K562 (cell line): ENCODE measurements at regions not wholly inside any gene's neighbourhood (a gene's known extent, or its start where the extent isn't known, plus 50 kb on each side); places are given as distances from the start of the nearest gene placed in this dataset.

Source experiments
- ATAC-seq: fragments of 200-7000 bp; cut with Tn5 transposase; 3 replicates; pipeline ENCODE4 v1.9.1; 2020; ENCODE audit warnings: moderate library complexity
- BruUV-seq: library from RNA; stranded (reverse); fragments of 400-500 nt; replicated peaks from 2 replicates; lab custom pipeline; 2021; lab: Mats Ljungman, UMichigan
- CTCF ChIA-PET: fragments of 300-600 bp; formaldehyde crosslinking; extraction: SDS; loops from one replicate; lab custom pipeline; 2021; ENCODE audit warnings: low intra/inter-chr PET ratio; lab: Yijun Ruan, JAX
- POLR2A ChIA-PET: fragments of 300-600, 350-650 bp; sonication (Branson Sonifier 250); formaldehyde crosslinking; extraction: SDS; loops from one replicate; lab custom pipeline; 2021; ENCODE audit warnings: antibody characterized with exemption, inconsistent platforms; lab: Yijun Ruan, JAX
- DNase-seq, 4 experiments: peaks; one replicate each; pipeline versions ENCODE4 v3.0.0 to v3.0.0-alpha.2; 2011 to 2018; ENCODE audit warnings: low spot score in 3 of 4, mixed read lengths in 3 of 4; ENCODE audit errors: extremely low read depth in 1 of 4
- FAIRE-seq: peaks from 2 replicates; lab custom pipeline; 2011; peaks lifted over from hg19 to GRCh38; lab: Jason Lieb, UNC
- H2AFZ ChIP-seq: 2 replicates; pipeline ENCODE4 v1.6.0; 2011; ENCODE audit warnings: low read depth, low read length, control low read depth, inconsistent platforms
- H3K27ac ChIP-seq: fragments of 200-600 bp; 3 replicates; pipeline ENCODE4 v1.8.0; 2011; ENCODE audit warnings: low read depth, mild to moderate bottlenecking, control low read depth, inconsistent platforms, low read length, moderate library complexity, mixed read lengths; ENCODE audit errors: extremely low read depth
- H3K27me3 ChIP-seq, 2 experiments: fragments of 300-600 bp in 1 of 2; 2 replicates in 1 of 2; 3 replicates in 1 of 2; pipeline versions ENCODE4 v1.6.0 to v1.8.0; 2011; ENCODE audit warnings: inconsistent platforms in 2 of 2, low read length in 2 of 2, mild to moderate bottlenecking in 1 of 2, mixed read lengths in 1 of 2, moderate library complexity in 1 of 2; ENCODE audit not compliant: control insufficient read depth in 2 of 2, insufficient read depth in 2 of 2
- H3K36me3 ChIP-seq: fragments of 300-600 bp; 3 replicates; pipeline ENCODE4 v1.8.0; 2011; ENCODE audit warnings: mild to moderate bottlenecking, low read length, inconsistent platforms; ENCODE audit not compliant: control insufficient read depth, insufficient read depth
- H3K4me1 ChIP-seq, 2 experiments: fragments of 200-600 bp in 1 of 2; replicated peaks in 1 of 2; 2 replicates in 1 of 2; 3 replicates in 1 of 2; pipeline versions ENCODE4 v1.5.1 to v1.8.0; 2011; ENCODE audit warnings: inconsistent platforms in 2 of 2, low read length in 2 of 2, mild to moderate bottlenecking in 1 of 2, mixed read lengths in 1 of 2, moderate library complexity in 1 of 2; ENCODE audit not compliant: control insufficient read depth in 2 of 2, insufficient read depth in 2 of 2
- H3K4me2 ChIP-seq: 2 replicates; pipeline ENCODE4 v1.6.1; 2011; ENCODE audit warnings: low read length, control low read depth, inconsistent platforms, mixed read lengths; ENCODE audit not compliant: insufficient read depth
- H3K4me3 ChIP-seq: fragments of 200-600 bp; sonication (generic), shearing (Covaris generic); 2 replicates; pipeline ENCODE4 v1.5.1; 2016; ENCODE audit warnings: control low read depth, inconsistent platforms
- H3K79me2 ChIP-seq: fragments of 200-600 bp; 3 replicates; pipeline ENCODE4 v1.8.0; 2011; ENCODE audit warnings: low read length, inconsistent platforms; ENCODE audit not compliant: control insufficient read depth, insufficient read depth
- H3K9ac ChIP-seq, 2 experiments: 2 replicates each; pipeline versions ENCODE4 v1.6.0 to v1.6.1; 2011; ENCODE audit warnings: low read depth in 2 of 2, low read length in 2 of 2, control low read depth in 1 of 2, inconsistent platforms in 1 of 2, mild to moderate bottlenecking in 1 of 2, mixed read lengths in 1 of 2; ENCODE audit not compliant: insufficient read depth in 1 of 2
- H3K9me1 ChIP-seq: one replicate; pipeline ENCODE4 v1.6.0; 2011; ENCODE audit warnings: inconsistent platforms, mild to moderate bottlenecking, low read length, moderate library complexity; ENCODE audit not compliant: control insufficient read depth, insufficient read depth
- H3K9me3 ChIP-seq: replicated peaks from 2 replicates; pipeline ENCODE4 v1.5.1; 2011; ENCODE audit warnings: low read depth, low read length, inconsistent platforms; ENCODE audit not compliant: control insufficient read depth, insufficient read depth
- H4K20me1 ChIP-seq: replicated peaks from 2 replicates; pipeline ENCODE4 v1.6.1; 2011; ENCODE audit warnings: low read length, inconsistent platforms, mixed read lengths; ENCODE audit not compliant: control insufficient read depth, insufficient read depth
- E2F3 ChIP-seq: fragments of 250-450 bp; sonication (Bioruptor Pico); IDR thresholded peaks from 2 replicates; pipeline ENCODE4 v1.4.0; 2020; ENCODE audit warnings: mild to moderate bottlenecking
- PCBP2 ChIP-seq: fragments of 200-400 bp; formaldehyde crosslinking; IDR thresholded peaks from 2 replicates; pipeline ENCODE4 v1.6.1; 2018; ENCODE audit warnings: low read length, low read depth, mild to moderate bottlenecking, moderate library complexity; ENCODE audit not compliant: poor library complexity, severe bottlenecking
- REST ChIP-seq, 2 experiments: fragments of 450-650 bp; formaldehyde crosslinking in 1 of 2; IDR thresholded peaks; 2 replicates each; pipeline versions ENCODE4 v1.4.0 to v1.6.1; 2014 to 2020; ENCODE audit warnings: mild to moderate bottlenecking in 2 of 2, borderline replicate concordance in 1 of 2, low read depth in 1 of 2
- ZNF445 ChIP-seq: fragments of 250-450 bp; sonication (Bioruptor Pico); IDR thresholded peaks from 2 replicates; pipeline ENCODE4 v1.4.0; 2020; ENCODE audit warnings: low read depth, mild to moderate bottlenecking, moderate library complexity
- ZNF707 ChIP-seq: fragments of 250-450 bp; sonication (Bioruptor Pico); conservative IDR thresholded peaks from 2 replicates; pipeline ENCODE4 v1.8.0; 2022; ENCODE audit warnings: inconsistent platforms, mild to moderate bottlenecking, moderate library complexity
- WGBS: fragments of 100-300 bp; shearing (Covaris generic); methylation state at CpG from one replicate; pipeline ENCODE4 v1.1.6; 2016; ENCODE audit warnings: low coverage, mixed read lengths; ENCODE audit not compliant: insufficient coverage; ENCODE audit errors: missing lambda C conversion rate; 5-methylcytosine and 5-hydroxymethylcytosine counted together
- in situ Hi-C: fragments of 300-500 bp; cut with MboI; formaldehyde crosslinking; loops from 4 replicates; pipeline ENCODE4 v1.15.0; 2018; ENCODE audit warnings: inconsistent platforms, mixed read lengths
- intact Hi-C: fragments of 100-400 bp; cut with micrococcal nuclease; formaldehyde crosslinking; loops from 2 replicates; pipeline ENCODE4 v1.14.2; 2022
- TF ChIP-seq, protein P1 (sequence below), 2 experiments: fragments of 450-650 bp; IDR thresholded peaks; 2 replicates each; pipeline ENCODE4 v1.6.1; 2016; ENCODE audit warnings: mild to moderate bottlenecking in 2 of 2, borderline replicate concordance in 1 of 2, low read depth in 1 of 2, moderate library complexity in 1 of 2

- no peaks in the 10 kb centered on the region for H3K27me3 ChIP-seq
- no peaks in the 10 kb centered on the region for H3K9me3 ChIP-seq
- no peaks in the 10 kb centered on the region for H3K79me2 ChIP-seq
- DNase-seq (no peak), ATAC-seq (no peak), FAIRE-seq (no peak)
- H3K4me1 ChIP-seq = no peaks in the 10 kb centered on the region
- intact Hi-C loops = no loop called here
- no peaks in the 10 kb centered on the region for H3K9me1 ChIP-seq
- no peak overlapping the region for H3K9ac ChIP-seq
- no peak overlapping the region for H3K4me2 ChIP-seq
- WGBS = 0% methylated on average over 2 of the region's 2 CpGs
- H3K4me3 ChIP-seq = no peak overlapping the region
- CTCF ChIA-PET = no interaction called here
- H3K27ac ChIP-seq = no peak overlapping the region
- POLR2A ChIA-PET = no interaction called here
- no peak overlapping the region for H2AFZ ChIP-seq
- no peaks in the 10 kb centered on the region for H4K20me1 ChIP-seq
- in situ Hi-C loops = no loop called here
- BruUV-seq = no TSS peak
- H3K36me3 ChIP-seq = no peaks in the 10 kb centered on the region
- no peak for TF ChIP-seq ZNF445 (CRISPR knock-in tag)
- no peak for TF ChIP-seq REST (IDR thresholded peaks at IDR 0.05; ENCODE audit: borderline replicate concordance)
- TF ChIP-seq REST (CRISPR knock-in tag; IDR thresholded peaks at IDR 0.05; ENCODE audit: low read depth) = no peak
- TF ChIP-seq PCBP2 = no peak
- TF ChIP-seq, protein P1, sequence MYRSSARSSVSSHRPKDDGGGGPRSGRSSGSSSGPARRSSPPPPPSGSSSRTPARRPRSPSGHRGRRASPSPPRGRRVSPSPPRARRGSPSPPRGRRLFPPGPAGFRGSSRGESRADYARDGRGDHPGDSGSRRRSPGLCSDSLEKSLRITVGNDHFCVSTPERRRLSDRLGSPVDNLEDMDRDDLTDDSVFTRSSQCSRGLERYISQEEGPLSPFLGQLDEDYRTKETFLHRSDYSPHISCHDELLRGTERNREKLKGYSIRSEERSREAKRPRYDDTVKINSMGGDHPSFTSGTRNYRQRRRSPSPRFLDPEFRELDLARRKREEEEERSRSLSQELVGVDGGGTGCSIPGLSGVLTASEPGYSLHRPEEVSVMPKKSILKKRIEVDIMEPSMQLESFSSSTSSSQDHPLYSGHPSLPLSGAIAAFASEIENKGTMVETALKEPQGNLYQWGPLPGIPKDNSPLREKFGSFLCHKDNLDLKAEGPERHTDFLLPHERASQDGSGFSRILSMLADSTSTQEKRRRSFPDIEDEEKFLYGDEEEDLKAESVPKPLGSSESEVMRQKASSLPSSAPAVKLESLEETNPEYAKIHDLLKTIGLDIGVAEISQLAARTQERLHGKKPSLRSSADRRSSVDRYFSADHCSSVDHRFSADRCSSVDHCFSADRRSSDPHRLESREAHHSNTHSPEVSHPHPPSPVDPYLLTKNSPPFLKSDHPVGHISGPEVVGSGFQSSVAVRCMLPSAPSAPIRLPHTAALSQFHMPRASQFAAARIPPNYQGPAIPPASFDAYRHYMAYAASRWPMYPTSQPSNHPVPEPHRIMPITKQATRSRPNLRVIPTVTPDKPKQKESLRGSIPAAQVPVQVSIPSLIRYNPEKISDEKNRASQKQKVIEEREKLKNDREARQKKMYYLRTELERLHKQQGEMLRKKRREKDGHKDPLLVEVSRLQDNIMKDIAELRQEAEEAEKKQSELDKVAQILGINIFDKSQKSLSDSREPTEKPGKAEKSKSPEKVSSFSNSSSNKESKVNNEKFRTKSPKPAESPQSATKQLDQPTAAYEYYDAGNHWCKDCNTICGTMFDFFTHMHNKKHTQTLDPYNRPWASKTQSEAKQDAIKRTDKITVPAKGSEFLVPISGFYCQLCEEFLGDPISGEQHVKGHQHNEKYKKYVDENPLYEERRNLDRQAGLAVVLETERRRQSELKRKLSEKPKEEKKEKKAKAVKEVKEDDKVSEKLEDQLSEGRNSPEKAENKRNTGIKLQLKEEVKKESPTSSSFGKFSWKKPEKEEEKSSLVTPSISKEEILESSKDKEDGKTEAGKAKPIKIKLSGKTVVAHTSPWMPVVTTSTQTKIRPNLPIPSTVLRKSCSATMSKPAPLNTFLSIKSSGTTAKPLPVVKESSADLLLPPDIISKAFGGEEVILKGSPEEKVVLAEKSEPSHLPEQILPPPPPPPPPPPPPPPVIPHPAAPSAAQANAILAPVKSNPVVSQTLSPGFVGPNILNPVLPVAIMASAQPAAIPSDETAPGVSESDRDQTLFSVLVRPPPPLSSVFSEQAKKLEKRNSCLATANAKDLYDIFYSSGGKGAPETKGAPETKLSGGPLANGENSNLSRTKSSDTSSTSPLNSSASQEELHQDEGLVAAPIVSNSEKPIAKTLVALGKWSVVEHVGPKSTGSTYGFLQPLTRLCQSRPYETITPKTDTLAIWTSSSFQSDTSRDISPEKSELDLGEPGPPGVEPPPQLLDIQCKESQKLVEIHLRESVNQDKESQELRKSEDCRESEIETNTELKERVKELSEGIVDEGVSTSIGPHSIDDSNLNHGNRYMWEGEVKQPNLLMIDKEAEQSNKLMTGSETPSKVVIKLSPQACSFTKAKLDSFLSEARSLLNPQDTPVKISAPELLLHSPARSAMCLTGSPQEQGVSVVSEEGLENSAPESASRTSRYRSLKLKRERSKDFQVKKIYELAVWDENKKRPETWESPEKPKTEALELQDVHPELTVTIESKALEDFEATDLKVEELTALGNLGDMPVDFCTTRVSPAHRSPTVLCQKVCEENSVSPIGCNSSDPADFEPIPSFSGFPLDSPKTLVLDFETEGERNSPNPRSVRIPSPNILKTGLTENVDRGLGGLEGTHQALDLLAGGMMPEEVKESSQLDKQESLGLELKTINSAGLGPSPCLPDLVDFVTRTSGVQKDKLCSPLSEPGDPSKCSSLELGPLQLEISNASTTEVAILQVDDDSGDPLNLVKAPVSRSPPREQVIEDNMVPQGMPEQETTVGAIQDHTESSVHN (IDR thresholded peaks at IDR 0.05; ENCODE audit: borderline replicate concordance in 1 of 2, low read depth in 1 of 2) = no peak
- TF ChIP-seq E2F3 = no peak
- no peak for TF ChIP-seq ZNF707 (CRISPR knock-in tag)
These were observed 426.4 kb upstream of the TYRP1 start for GRCh38 chr9:12266758-12267157.
